ENCODE measurements at regions not wholly inside any gene's neighbourhood (a gene's known extent, or its start where the extent isn't known, plus 50 kb on each side); places are given as distances from the start of the nearest gene placed in this dataset.

DNA sequence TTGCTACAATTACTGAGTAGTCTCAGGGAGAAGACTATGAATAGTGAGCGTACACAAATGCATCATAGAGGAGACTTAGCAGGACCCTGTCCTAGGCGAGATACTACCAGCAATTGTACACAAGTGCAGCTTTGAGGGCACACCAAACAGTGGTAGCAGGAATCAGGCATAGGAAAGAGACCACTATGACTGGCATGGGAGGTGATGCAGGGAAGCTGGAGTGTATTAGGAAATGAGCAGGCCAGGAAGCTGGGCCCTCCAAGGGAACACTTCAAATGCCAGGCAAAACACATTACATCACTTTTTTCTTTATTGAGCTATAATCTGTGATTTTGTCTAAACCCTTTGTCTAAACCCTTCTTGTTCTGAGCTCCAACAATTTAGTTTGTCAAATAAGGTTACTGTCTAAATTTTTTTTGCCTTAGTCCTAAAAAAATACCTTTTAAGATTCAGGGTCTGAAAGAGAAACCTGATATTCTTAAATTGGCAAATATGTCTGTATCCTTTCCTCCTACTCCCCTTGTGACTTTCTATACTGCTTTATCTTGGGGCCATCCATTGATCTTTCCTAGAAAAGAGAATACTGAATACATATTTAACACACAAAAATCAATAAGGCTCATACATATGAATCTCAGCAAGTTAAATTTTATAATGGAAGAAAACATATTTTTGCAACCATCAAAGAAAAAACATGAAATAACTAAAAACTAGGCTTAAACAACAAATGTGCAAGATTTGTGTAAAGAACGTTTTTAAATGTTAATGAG, 193.8 kb upstream of the PHYHIPL start:
- TF ChIP-seq, protein P1, sequence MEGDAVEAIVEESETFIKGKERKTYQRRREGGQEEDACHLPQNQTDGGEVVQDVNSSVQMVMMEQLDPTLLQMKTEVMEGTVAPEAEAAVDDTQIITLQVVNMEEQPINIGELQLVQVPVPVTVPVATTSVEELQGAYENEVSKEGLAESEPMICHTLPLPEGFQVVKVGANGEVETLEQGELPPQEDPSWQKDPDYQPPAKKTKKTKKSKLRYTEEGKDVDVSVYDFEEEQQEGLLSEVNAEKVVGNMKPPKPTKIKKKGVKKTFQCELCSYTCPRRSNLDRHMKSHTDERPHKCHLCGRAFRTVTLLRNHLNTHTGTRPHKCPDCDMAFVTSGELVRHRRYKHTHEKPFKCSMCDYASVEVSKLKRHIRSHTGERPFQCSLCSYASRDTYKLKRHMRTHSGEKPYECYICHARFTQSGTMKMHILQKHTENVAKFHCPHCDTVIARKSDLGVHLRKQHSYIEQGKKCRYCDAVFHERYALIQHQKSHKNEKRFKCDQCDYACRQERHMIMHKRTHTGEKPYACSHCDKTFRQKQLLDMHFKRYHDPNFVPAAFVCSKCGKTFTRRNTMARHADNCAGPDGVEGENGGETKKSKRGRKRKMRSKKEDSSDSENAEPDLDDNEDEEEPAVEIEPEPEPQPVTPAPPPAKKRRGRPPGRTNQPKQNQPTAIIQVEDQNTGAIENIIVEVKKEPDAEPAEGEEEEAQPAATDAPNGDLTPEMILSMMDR (IDR thresholded peaks at IDR 0.05), result no peak
- TF ChIP-seq EP300 (IDR thresholded peaks at IDR 0.05; ENCODE audit: low read depth) (no peak), POLR2AphosphoS5 (IDR thresholded peaks at IDR 0.05) (no peak), POLR2A (IDR thresholded peaks at IDR 0.05) (no peak)
